ENCODE measurements at regions not wholly inside any gene's neighbourhood (a gene's known extent, or its start where the extent isn't known, plus 50 kb on each side); places are given as distances from the start of the nearest gene placed in this dataset.
A peak's percentile ranks its signal among the peaks of the same experiment; 100 is the strongest.

- H3K36me3 ChIP-seq (ENCODE audit: control insufficient read depth, insufficient read depth, low read length), result no peaks in the 10 kb centered on the region
- no peak overlapping the region for H3K23ac ChIP-seq (ENCODE audit: low read length)
- no peaks in the 10 kb centered on the region for H3K79me2 ChIP-seq (ENCODE audit: control insufficient read depth, insufficient read depth, low read length)
- no peaks in the 10 kb centered on the region for H3K79me1 ChIP-seq (ENCODE audit: low read length)
- H4K5ac ChIP-seq (ENCODE audit: low read length), result no peak overlapping the region
- H3K4ac ChIP-seq (ENCODE audit: low read depth, low read length), result no peak overlapping the region
- no peak overlapping the region for H2BK15ac ChIP-seq (replicated peaks; ENCODE audit: low read depth)
- no peak overlapping the region for H3K18ac ChIP-seq (ENCODE audit: low read length)
- no peak overlapping the region for H3K56ac ChIP-seq (ENCODE audit: low read length)
- no peak overlapping the region for H3K9ac ChIP-seq (ENCODE audit: low read length)
- H2BK5ac ChIP-seq (ENCODE audit: low read length), result no peak overlapping the region
- H3K27me3 ChIP-seq (ENCODE audit: insufficient read depth, low read length, poor library complexity), result no peaks in the 10 kb centered on the region
- H3K4me2 ChIP-seq (ENCODE audit: low read length), result no peak overlapping the region
- no peak overlapping the region for H2BK120ac ChIP-seq (ENCODE audit: low read depth, low read length)
- no peak overlapping the region for H4K8ac ChIP-seq (ENCODE audit: low read depth, low read length)
- H2AK5ac ChIP-seq (ENCODE audit: low read length), result no peak overlapping the region
- H3K27ac ChIP-seq (ENCODE audit: low read depth, low read length), result no peak overlapping the region
- H3K4me3 ChIP-seq (ENCODE audit: low read length), result no peak overlapping the region
- H3K4me1 ChIP-seq (ENCODE audit: control insufficient read depth, low read depth, low read length), result no peaks in the 10 kb centered on the region
- WGBS (ENCODE audit: extremely low coverage, insufficient coverage, low lambda C conversion rate), result no CpG with 5 or more reads among the region's 7 CpGs
- DNase-seq, result no peak
Observed at GRCh38 chr9:38337181-38337580, 55.3 kb upstream of the ALDH1B1 start.

GRCh38 chr9:38336341-38336740, 56.2 kb upstream of the ALDH1B1 start:
- no peaks in the 10 kb centered on the region for H3K4me1 ChIP-seq (ENCODE audit: control insufficient read depth, low read depth, low read length)
- H3K4ac ChIP-seq (ENCODE audit: low read depth, low read length), result no peak overlapping the region
- H3K9ac ChIP-seq (ENCODE audit: low read length), result no peak overlapping the region
- no peaks in the 10 kb centered on the region for H3K27me3 ChIP-seq (ENCODE audit: insufficient read depth, low read length, poor library complexity)
- no peak overlapping the region for H3K4me3 ChIP-seq (ENCODE audit: low read length)
- no peak overlapping the region for H4K8ac ChIP-seq (ENCODE audit: low read depth, low read length)
- DNase-seq, result no peak
- no peak overlapping the region for H3K23ac ChIP-seq (ENCODE audit: low read length)
- H3K18ac ChIP-seq (ENCODE audit: low read length), result no peak overlapping the region
- H3K27ac ChIP-seq (ENCODE audit: low read depth, low read length), result no peak overlapping the region
- H3K36me3 ChIP-seq (ENCODE audit: control insufficient read depth, insufficient read depth, low read length), result no peaks in the 10 kb centered on the region
- H3K79me2 ChIP-seq (ENCODE audit: control insufficient read depth, insufficient read depth, low read length), result no peaks in the 10 kb centered on the region
- H3K79me1 ChIP-seq (ENCODE audit: low read length), result no peaks in the 10 kb centered on the region
- H2BK15ac ChIP-seq (replicated peaks; ENCODE audit: low read depth), result no peak overlapping the region
- no peak overlapping the region for H4K5ac ChIP-seq (ENCODE audit: low read length)
- WGBS (ENCODE audit: extremely low coverage, insufficient coverage, low lambda C conversion rate), result no CpG with 5 or more reads among the region's 8 CpGs
- no peak overlapping the region for H3K56ac ChIP-seq (ENCODE audit: low read length)
- no peak overlapping the region for H2BK120ac ChIP-seq (ENCODE audit: low read depth, low read length)
- H2BK5ac ChIP-seq (ENCODE audit: low read length), result no peak overlapping the region
- H3K4me2 ChIP-seq (ENCODE audit: low read length), result no peak overlapping the region
- H2AK5ac ChIP-seq (ENCODE audit: low read length), result no peak overlapping the region

GRCh38 chr9:38335686-38336085, 56.8 kb upstream of the ALDH1B1 start:
- no CpG with 5 or more reads among the region's 1 CpG for WGBS (ENCODE audit: extremely low coverage, insufficient coverage, low lambda C conversion rate)
- no peak overlapping the region for H3K4me2 ChIP-seq (ENCODE audit: low read length)
- H2BK15ac ChIP-seq (replicated peaks; ENCODE audit: low read depth), result no peak overlapping the region
- H3K79me2 ChIP-seq (ENCODE audit: control insufficient read depth, insufficient read depth, low read length), result no peaks in the 10 kb centered on the region
- no peak overlapping the region for H3K23ac ChIP-seq (ENCODE audit: low read length)
- H3K56ac ChIP-seq (ENCODE audit: low read length), result no peak overlapping the region
- H2BK120ac ChIP-seq (ENCODE audit: low read depth, low read length), result no peak overlapping the region
- no peaks in the 10 kb centered on the region for H3K4me1 ChIP-seq (ENCODE audit: control insufficient read depth, low read depth, low read length)
- no peaks in the 10 kb centered on the region for H3K79me1 ChIP-seq (ENCODE audit: low read length)
- H3K9ac ChIP-seq (ENCODE audit: low read length), result no peak overlapping the region
- H3K18ac ChIP-seq (ENCODE audit: low read length), result no peak overlapping the region
- DNase-seq, result no peak
- H3K4ac ChIP-seq (ENCODE audit: low read depth, low read length), result no peak overlapping the region
- H4K8ac ChIP-seq (ENCODE audit: low read depth, low read length), result no peak overlapping the region
- no peak overlapping the region for H2AK5ac ChIP-seq (ENCODE audit: low read length)
- no peak overlapping the region for H4K5ac ChIP-seq (ENCODE audit: low read length)
- H2BK5ac ChIP-seq (ENCODE audit: low read length), result no peak overlapping the region
- H3K27me3 ChIP-seq (ENCODE audit: insufficient read depth, low read length, poor library complexity), result no peaks in the 10 kb centered on the region
- no peaks in the 10 kb centered on the region for H3K36me3 ChIP-seq (ENCODE audit: control insufficient read depth, insufficient read depth, low read length)
- H3K4me3 ChIP-seq (ENCODE audit: low read length), result no peak overlapping the region
- no peak overlapping the region for H3K27ac ChIP-seq (ENCODE audit: low read depth, low read length)

GRCh38 chr9:38334234-38334633, 58.3 kb upstream of the ALDH1B1 start:
- H3K36me3 ChIP-seq (ENCODE audit: control insufficient read depth, insufficient read depth, low read length), result no peaks in the 10 kb centered on the region
- H3K9ac ChIP-seq (ENCODE audit: low read length), result no peak overlapping the region
- H3K56ac ChIP-seq (ENCODE audit: low read length), result no peak overlapping the region
- no peaks in the 10 kb centered on the region for H3K79me2 ChIP-seq (ENCODE audit: control insufficient read depth, insufficient read depth, low read length)
- no peak overlapping the region for H2BK5ac ChIP-seq (ENCODE audit: low read length)
- H4K8ac ChIP-seq (ENCODE audit: low read depth, low read length), result no peak overlapping the region
- H3K27me3 ChIP-seq (ENCODE audit: insufficient read depth, low read length, poor library complexity), result no peaks in the 10 kb centered on the region
- no peak overlapping the region for H3K18ac ChIP-seq (ENCODE audit: low read length)
- no peak overlapping the region for H2BK15ac ChIP-seq (replicated peaks; ENCODE audit: low read depth)
- H3K23ac ChIP-seq (ENCODE audit: low read length), result no peak overlapping the region
- H3K4me1 ChIP-seq (ENCODE audit: control insufficient read depth, low read depth, low read length), result no peaks in the 10 kb centered on the region
- H4K5ac ChIP-seq (ENCODE audit: low read length), result no peak overlapping the region
- no peak overlapping the region for H3K4me2 ChIP-seq (ENCODE audit: low read length)
- peak; percentile 51 for DNase-seq
- no peaks in the 10 kb centered on the region for H3K79me1 ChIP-seq (ENCODE audit: low read length)
- no peak overlapping the region for H3K4me3 ChIP-seq (ENCODE audit: low read length)
- WGBS (ENCODE audit: extremely low coverage, insufficient coverage, low lambda C conversion rate), result no CpG with 5 or more reads among the region's 3 CpGs
- no peak overlapping the region for H3K4ac ChIP-seq (ENCODE audit: low read depth, low read length)
- no peak overlapping the region for H2AK5ac ChIP-seq (ENCODE audit: low read length)
- H2BK120ac ChIP-seq (ENCODE audit: low read depth, low read length), result no peak overlapping the region
- H3K27ac ChIP-seq (ENCODE audit: low read depth, low read length), result no peak overlapping the region

- Histone ChIP-seq H3K79me2 (ENCODE audit: control insufficient read depth, insufficient read depth, low read length) (no peaks in the 10 kb centered on the region), H3K18ac (ENCODE audit: low read length) (no peak overlapping the region), H2BK15ac (replicated peaks; ENCODE audit: low read depth) (no peak overlapping the region), H3K36me3 (ENCODE audit: control insufficient read depth, insufficient read depth, low read length) (no peaks in the 10 kb centered on the region), H3K27me3 (ENCODE audit: insufficient read depth, low read length, poor library complexity) (no peaks in the 10 kb centered on the region), H2BK120ac (ENCODE audit: low read depth, low read length) (no peak overlapping the region), H4K8ac (ENCODE audit: low read depth, low read length) (no peak overlapping the region), H3K4ac (ENCODE audit: low read depth, low read length) (no peak overlapping the region), H3K27ac (ENCODE audit: low read depth, low read length) (no peak overlapping the region), H3K4me3 (ENCODE audit: low read length) (no peak overlapping the region), H3K4me1 (ENCODE audit: control insufficient read depth, low read depth, low read length) (no peaks in the 10 kb centered on the region), H3K23ac (ENCODE audit: low read length) (no peak overlapping the region), H3K56ac (ENCODE audit: low read length) (no peak overlapping the region), H3K4me2 (ENCODE audit: low read length) (no peak overlapping the region), H3K79me1 (ENCODE audit: low read length) (no peaks in the 10 kb centered on the region), H4K5ac (ENCODE audit: low read length) (no peak overlapping the region), H3K9ac (ENCODE audit: low read length) (no peak overlapping the region), H2BK5ac (ENCODE audit: low read length) (no peak overlapping the region), H2AK5ac (ENCODE audit: low read length) (no peak overlapping the region)
- DNase-seq, result no peak
- WGBS (ENCODE audit: extremely low coverage, insufficient coverage, low lambda C conversion rate), result no CpG with 5 or more reads among the region's 5 CpGs
Observed at GRCh38 chr9:38333047-38333446, 59.5 kb upstream of the ALDH1B1 start.

- no peaks in the 10 kb centered on the region for H3K79me2 ChIP-seq (ENCODE audit: control insufficient read depth, insufficient read depth, low read length)
- no peak overlapping the region for H2BK15ac ChIP-seq (replicated peaks; ENCODE audit: low read depth)
- H3K9ac ChIP-seq (ENCODE audit: low read length), result no peak overlapping the region
- no peak overlapping the region for H3K23ac ChIP-seq (ENCODE audit: low read length)
- H3K4me1 ChIP-seq (ENCODE audit: control insufficient read depth, low read depth, low read length), result no peaks in the 10 kb centered on the region
- no peak overlapping the region for H2BK120ac ChIP-seq (ENCODE audit: low read depth, low read length)
- no peak overlapping the region for H3K4me3 ChIP-seq (ENCODE audit: low read length)
- no peak overlapping the region for H2AK5ac ChIP-seq (ENCODE audit: low read length)
- H2BK5ac ChIP-seq (ENCODE audit: low read length), result no peak overlapping the region
- no peak overlapping the region for H3K4ac ChIP-seq (ENCODE audit: low read depth, low read length)
- H3K27ac ChIP-seq (ENCODE audit: low read depth, low read length), result no peak overlapping the region
- H4K5ac ChIP-seq (ENCODE audit: low read length), result no peak overlapping the region
- H3K79me1 ChIP-seq (ENCODE audit: low read length), result no peaks in the 10 kb centered on the region
- DNase-seq, result no peak
- H3K27me3 ChIP-seq (ENCODE audit: insufficient read depth, low read length, poor library complexity), result no peaks in the 10 kb centered on the region
- WGBS (ENCODE audit: extremely low coverage, insufficient coverage, low lambda C conversion rate), result no CpG with 5 or more reads among the region's 4 CpGs
- no peaks in the 10 kb centered on the region for H3K36me3 ChIP-seq (ENCODE audit: control insufficient read depth, insufficient read depth, low read length)
- no peak overlapping the region for H4K8ac ChIP-seq (ENCODE audit: low read depth, low read length)
- no peak overlapping the region for H3K4me2 ChIP-seq (ENCODE audit: low read length)
- H3K56ac ChIP-seq (ENCODE audit: low read length), result no peak overlapping the region
- no peak overlapping the region for H3K18ac ChIP-seq (ENCODE audit: low read length)
Observed at GRCh38 chr9:38332625-38333024, 59.9 kb upstream of the ALDH1B1 start.

Data from mesendoderm (in vitro differentiated cells).